ENCODE measurements at regions not wholly inside any gene's neighbourhood (a gene's known extent, or its start where the extent isn't known, plus 50 kb on each side); places are given as distances from the start of the nearest gene placed in this dataset.

DNA sequence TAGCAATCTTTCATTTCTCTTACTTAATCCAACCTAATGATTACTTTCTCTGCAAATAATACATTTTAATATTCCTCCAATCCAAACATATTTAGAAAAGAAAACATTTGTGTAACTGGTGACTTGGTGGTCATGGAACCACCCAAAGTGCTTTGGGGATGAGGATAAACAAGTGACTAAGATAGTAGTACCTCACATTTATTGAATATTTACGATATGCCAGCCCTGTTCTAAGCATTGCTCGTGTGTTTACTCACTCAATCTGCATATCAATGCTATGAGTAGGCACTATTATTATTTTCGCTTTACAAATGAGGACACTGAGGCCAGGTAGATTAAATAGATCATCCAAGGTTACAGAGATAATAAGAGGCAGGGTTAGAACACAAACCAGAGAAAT is 189.5 kb downstream of the SHOX2 start:
- TF ChIP-seq, protein P1, sequence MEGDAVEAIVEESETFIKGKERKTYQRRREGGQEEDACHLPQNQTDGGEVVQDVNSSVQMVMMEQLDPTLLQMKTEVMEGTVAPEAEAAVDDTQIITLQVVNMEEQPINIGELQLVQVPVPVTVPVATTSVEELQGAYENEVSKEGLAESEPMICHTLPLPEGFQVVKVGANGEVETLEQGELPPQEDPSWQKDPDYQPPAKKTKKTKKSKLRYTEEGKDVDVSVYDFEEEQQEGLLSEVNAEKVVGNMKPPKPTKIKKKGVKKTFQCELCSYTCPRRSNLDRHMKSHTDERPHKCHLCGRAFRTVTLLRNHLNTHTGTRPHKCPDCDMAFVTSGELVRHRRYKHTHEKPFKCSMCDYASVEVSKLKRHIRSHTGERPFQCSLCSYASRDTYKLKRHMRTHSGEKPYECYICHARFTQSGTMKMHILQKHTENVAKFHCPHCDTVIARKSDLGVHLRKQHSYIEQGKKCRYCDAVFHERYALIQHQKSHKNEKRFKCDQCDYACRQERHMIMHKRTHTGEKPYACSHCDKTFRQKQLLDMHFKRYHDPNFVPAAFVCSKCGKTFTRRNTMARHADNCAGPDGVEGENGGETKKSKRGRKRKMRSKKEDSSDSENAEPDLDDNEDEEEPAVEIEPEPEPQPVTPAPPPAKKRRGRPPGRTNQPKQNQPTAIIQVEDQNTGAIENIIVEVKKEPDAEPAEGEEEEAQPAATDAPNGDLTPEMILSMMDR (IDR thresholded peaks at IDR 0.05), result no peak
- TF ChIP-seq POLR2A (IDR thresholded peaks at IDR 0.05), result no peak

Measured in prostate gland (tissue), 2 donors.